Aorta (tissue), 5 donors: ENCODE measurements at regions not wholly inside any gene's neighbourhood (a gene's known extent, or its start where the extent isn't known, plus 50 kb on each side); places are given as distances from the start of the nearest gene placed in this dataset.

Experiments
- ATAC-seq: fragments of 200-7000 bp; cut with Tn5 transposase; one replicate; pipeline ENCODE4 v1.9.1; 2022; ENCODE audit warnings: moderate library complexity; ENCODE audit not compliant: low FRiP score
- DNase-seq, 2 donors: peaks; one replicate each; pipeline ENCODE4 v3.0.0-alpha.2; 2020
- H3K27ac ChIP-seq, 2 donors: one replicate each; pipeline ENCODE4 v1.5.1; 2013; ENCODE audit warnings: low read length in 2 of 2, mild to moderate bottlenecking in 2 of 2, moderate library complexity in 2 of 2, control low read depth in 1 of 2, inconsistent platforms in 1 of 2, low read depth in 1 of 2
- H3K27me3 ChIP-seq, 2 donors: one replicate each; pipeline ENCODE4 v1.6.1; 2013; ENCODE audit warnings: control low read depth in 1 of 2, low read length in 1 of 2, mild to moderate bottlenecking in 1 of 2, moderate library complexity in 1 of 2; ENCODE audit not compliant: insufficient read depth in 2 of 2, control insufficient read depth in 1 of 2
- H3K36me3 ChIP-seq, 2 donors: one replicate each; pipeline ENCODE4 v1.6.1; 2013; ENCODE audit warnings: control low read depth in 1 of 2, low read length in 1 of 2, mild to moderate bottlenecking in 1 of 2; ENCODE audit not compliant: insufficient read depth in 2 of 2, control insufficient read depth in 1 of 2
- H3K4me1 ChIP-seq, 2 donors: one replicate each; pipeline ENCODE4 v1.6.1; 2013; ENCODE audit warnings: low read length in 2 of 2, control low read depth in 1 of 2, mild to moderate bottlenecking in 1 of 2, moderate library complexity in 1 of 2; ENCODE audit not compliant: insufficient read depth in 2 of 2, control insufficient read depth in 1 of 2
- H3K4me3 ChIP-seq, 2 donors: one replicate each; pipeline ENCODE4 v1.5.1; 2013; ENCODE audit warnings: low read length in 2 of 2, control low read depth in 1 of 2, mild to moderate bottlenecking in 1 of 2
- H3K9me3 ChIP-seq: one replicate; pipeline ENCODE4 v1.6.1; 2013; ENCODE audit warnings: mild to moderate bottlenecking, low read length; ENCODE audit not compliant: control insufficient read depth
- WGBS, 2 donors: extraction: QIAGEN DNeasy Blood & Tissue Kit; methylation state at CpG; one replicate each; pipeline ENCODE4 v1.1.7; 2013; 5-methylcytosine and 5-hydroxymethylcytosine counted together
- intact Hi-C, 2 donors: fragments of 100-400 bp; cut with DNase I; formaldehyde crosslinking; loops; one replicate each; pipeline versions ENCODE4 v1.14.2 to v1.15.0; 2022
- donor health status: healthy with polysubstance abuse.
- donor health status: Bipolar disorder and iron deficiency.
- donor health status: DM: no; HTN: no; CAD: no.
- donor health status: DM: no; HTN: no; CAD: no.
- donor health status: DM: yes; HTN: yes; CAD: no.

- Histone ChIP-seq H3K36me3 (no peaks in the 10 kb centered on the region), H3K9me3 (peaks cover 10% of the 10 kb centered on the region), H3K4me1 (no peaks in the 10 kb centered on the region), H3K27me3 (no peaks in the 10 kb centered on the region), H3K27ac (no peak overlapping the region), H3K4me3 (no peak overlapping the region)
- intact Hi-C loops, result no loop called here
- 49 to 51% methylated on average over 5 of the region's 5 CpGs for WGBS, 2 donors
- no peak for ATAC-seq
- no peak for DNase-seq
Measured at GRCh38 chr14:98633380-98633779, 638.6 kb downstream of the BCL11B start.

DNA sequence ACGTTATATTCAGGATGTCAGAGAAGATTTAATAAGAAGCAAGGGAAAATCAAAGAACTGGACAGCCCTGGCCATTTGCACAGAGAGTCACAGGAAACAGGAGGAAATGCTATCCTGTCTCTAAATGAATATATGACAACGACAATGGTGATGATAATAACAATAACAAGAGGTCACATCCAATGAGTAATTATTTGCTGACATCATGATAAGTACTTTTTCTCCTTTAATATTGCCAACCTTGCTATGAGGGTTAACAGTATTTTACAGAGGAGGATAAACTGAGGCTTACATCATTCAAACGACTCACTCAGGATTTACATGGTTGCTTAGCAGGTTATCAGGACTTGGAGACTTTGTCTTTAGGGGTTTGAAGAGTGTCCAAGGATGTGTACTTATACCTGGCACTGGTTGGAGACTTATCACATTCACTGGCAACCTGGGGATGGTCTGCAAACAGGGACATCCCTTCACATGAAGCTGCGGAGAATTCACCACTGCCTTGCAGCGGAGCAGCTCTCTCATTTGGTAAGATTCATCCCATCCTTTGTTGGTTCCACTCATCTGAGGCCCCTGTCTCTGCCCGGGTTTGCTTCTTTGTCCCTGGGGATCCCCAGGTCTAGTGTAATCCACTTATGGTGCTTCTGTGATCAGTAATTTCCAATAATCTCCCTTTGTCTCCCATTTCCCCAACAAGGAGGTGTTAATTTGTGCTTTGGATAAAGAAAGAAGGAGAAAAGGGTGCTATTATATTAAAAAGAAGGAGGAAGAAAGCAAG, 637.8 kb downstream of the BCL11B start:
- DNase-seq (no peak), ATAC-seq (no peak)
- Histone ChIP-seq H3K4me1 (no peaks in the 10 kb centered on the region), H3K9me3 (peaks cover 6% of the 10 kb centered on the region), H3K27ac (no peak overlapping the region), H3K36me3 (no peaks in the 10 kb centered on the region), H3K27me3 (no peaks in the 10 kb centered on the region), H3K4me3 (no peak overlapping the region)
- WGBS, 2 donors, result 63% methylated on average over 6 of the region's 6 CpGs
- intact Hi-C loops, result no loop called here

DNA sequence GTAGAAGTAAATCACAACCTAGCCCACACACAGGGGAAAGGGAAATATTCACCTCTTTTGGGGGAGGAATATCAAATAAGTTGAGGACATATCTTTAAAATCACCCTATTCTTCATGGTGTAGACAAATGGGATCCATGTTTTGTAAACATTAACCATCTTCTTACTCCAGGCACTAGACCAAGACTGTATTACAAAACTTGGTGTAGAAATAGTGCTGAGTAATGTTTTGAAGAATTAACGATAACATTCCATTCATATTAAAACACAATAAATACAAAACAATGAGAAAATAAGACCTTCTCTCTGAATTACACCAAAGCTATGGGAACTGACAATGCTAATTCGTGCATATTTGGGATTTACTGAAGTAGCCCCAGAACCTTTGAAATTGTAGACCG, 633.6 kb downstream of the BCL11B start:
- H3K27me3 ChIP-seq, result no peaks in the 10 kb centered on the region
- DNase-seq (no peak), ATAC-seq (no peak)
- H3K4me1 ChIP-seq, result no peaks in the 10 kb centered on the region
- intact Hi-C loops, result no loop called here
- no peak overlapping the region for H3K27ac ChIP-seq
- 91 to 92% methylated on average over 3 of the region's 3 CpGs for WGBS, 2 donors
- no peak overlapping the region for H3K4me3 ChIP-seq
- no peaks in the 10 kb centered on the region for H3K36me3 ChIP-seq
- peaks cover 6% of the 10 kb centered on the region for H3K9me3 ChIP-seq

DNA sequence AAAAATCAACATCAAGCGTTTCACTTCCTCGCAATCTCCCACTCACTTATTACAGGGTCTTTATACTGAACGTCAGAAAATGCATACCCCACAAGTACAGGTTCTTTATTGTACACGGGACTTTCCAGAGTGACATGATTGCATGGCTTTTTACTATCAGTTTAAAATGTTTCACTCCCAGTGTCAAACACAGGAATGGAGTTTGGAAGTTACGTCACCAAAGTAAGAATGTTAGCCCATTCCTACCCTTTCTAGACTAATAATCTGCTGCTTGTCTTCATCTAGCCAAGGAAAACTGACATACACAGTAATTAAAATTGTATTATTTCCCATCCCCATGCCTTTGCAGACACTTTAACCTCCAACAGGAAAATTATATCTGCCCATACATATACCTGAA, 624.2 kb downstream of the BCL11B start:
- no peak for DNase-seq
- peaks cover 0 to 1% of the 10 kb centered on the region in 2 donors for H3K27me3 ChIP-seq
- intact Hi-C loops, result no loop called here
- no peaks in the 10 kb centered on the region for H3K4me1 ChIP-seq
- ATAC-seq, result no peak
- H3K27ac ChIP-seq, result no peak overlapping the region
- H3K9me3 ChIP-seq, result no peaks in the 10 kb centered on the region
- 80% methylated on average over 5 of the region's 5 CpGs for WGBS, 2 donors
- no peaks in the 10 kb centered on the region for H3K36me3 ChIP-seq
- no peak overlapping the region for H3K4me3 ChIP-seq

GRCh38 chr14:98651037-98651436, 621.0 kb downstream of the BCL11B start:
- peaks cover 7% of the 10 kb centered on the region for H3K9me3 ChIP-seq
- intact Hi-C loops, result no loop called here
- H3K4me3 ChIP-seq, result no peak overlapping the region
- ATAC-seq (no peak), DNase-seq (no peak)
- WGBS, 2 donors, result 59 to 62% methylated on average over 3 of the region's 3 CpGs
- H3K4me1 ChIP-seq, result no peaks in the 10 kb centered on the region
- peaks cover 0 to 1% of the 10 kb centered on the region in 2 donors for H3K27me3 ChIP-seq
- H3K27ac ChIP-seq, result no peak overlapping the region
- no peaks in the 10 kb centered on the region for H3K36me3 ChIP-seq

DNA sequence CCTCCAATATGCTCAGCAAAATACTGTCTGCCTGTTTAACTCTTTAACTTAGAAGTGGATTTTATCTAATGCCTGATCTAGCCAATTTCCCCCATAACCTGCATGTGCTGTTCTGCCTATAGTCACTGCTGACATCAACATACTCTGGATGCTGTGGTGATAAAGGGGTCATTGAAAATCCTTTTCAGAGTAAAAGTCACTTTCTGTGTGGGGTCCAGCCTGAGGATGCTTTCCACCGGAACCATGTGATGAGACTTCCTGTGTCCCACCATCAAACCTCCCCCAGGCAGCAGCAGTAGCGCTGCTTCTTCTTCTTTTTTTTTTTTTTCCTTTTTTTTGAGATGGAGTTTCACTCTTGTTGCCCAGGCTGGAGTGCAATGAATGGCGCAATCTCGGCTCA, 607.0 kb downstream of the BCL11B start:
- Histone ChIP-seq H3K4me1 (no peaks in the 10 kb centered on the region), H3K4me3 (no peak overlapping the region), H3K9me3 (no peaks in the 10 kb centered on the region), H3K27ac (no peak overlapping the region), H3K27me3 (no peaks in the 10 kb centered on the region), H3K36me3 (no peaks in the 10 kb centered on the region)
- no peak for DNase-seq
- WGBS, 2 donors, result 68 to 72% methylated on average over 4 of the region's 4 CpGs
- no peak for ATAC-seq
- intact Hi-C loops, result no loop called here

DNA sequence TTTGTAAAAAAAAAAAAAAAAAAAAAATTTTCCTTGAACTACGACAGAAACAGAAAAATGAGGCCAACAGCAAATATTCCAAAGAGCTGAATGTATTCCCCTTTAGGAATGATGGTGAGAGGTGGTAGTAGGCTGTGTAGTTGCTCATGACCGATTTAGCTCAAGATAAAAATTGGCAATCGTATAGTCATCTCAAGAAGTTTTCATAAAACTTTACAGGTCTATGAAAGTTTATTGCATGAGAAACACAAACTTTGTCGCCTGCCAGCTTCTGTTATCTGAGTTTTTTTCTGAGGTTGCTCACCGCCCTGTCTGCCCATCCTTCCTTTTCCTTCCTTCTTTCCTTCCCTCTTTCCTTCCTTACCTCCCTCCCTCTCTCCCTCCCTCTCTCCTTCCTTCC, 605.5 kb downstream of the BCL11B start:
- Histone ChIP-seq H3K9me3 (no peaks in the 10 kb centered on the region), H3K4me3 (no peak overlapping the region), H3K27me3 (no peaks in the 10 kb centered on the region), H3K36me3 (no peaks in the 10 kb centered on the region), H3K4me1 (no peaks in the 10 kb centered on the region), H3K27ac (no peak overlapping the region)
- no peak for DNase-seq
- intact Hi-C loops, result no loop called here
- 36 to 52% methylated on average over 5 of the region's 5 CpGs for WGBS, 2 donors
- ATAC-seq, result no peak

GRCh38 chr14:98682033-98682432, 590.0 kb downstream of the BCL11B start:
- Histone ChIP-seq H3K27ac (no peak overlapping the region), H3K9me3 (no peaks in the 10 kb centered on the region), H3K4me3 (no peak overlapping the region), H3K27me3 (no peaks in the 10 kb centered on the region), H3K36me3 (no peaks in the 10 kb centered on the region), H3K4me1 (no peaks in the 10 kb centered on the region)
- WGBS, 2 donors, result 76 to 84% methylated on average over 3 of the region's 3 CpGs
- intact Hi-C loops, result no loop called here
- ATAC-seq (no peak), DNase-seq (no peak)

DNA sequence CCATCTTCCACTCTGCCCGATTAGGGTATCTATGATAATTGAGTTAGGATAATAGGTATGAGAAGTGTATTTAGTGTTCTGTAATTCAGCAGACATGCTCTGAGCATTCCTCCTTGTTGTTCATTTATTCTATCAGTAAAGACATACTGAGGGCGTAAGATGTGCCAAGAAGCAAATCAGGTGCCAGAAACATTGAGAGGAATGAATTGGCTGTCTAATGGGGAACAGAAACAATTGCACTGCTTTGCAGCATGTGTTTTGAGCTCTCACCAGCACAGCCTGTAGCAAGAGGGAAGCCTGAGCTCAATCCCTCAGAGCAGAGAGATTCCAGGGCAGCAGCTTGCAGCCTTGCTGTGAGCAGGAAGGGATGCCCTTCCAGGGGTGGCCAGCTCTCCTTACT, 589.3 kb downstream of the BCL11B start:
- H3K4me1 ChIP-seq, result no peaks in the 10 kb centered on the region
- DNase-seq (no peak), ATAC-seq (no peak)
- no peak overlapping the region for H3K27ac ChIP-seq
- no peaks in the 10 kb centered on the region for H3K27me3 ChIP-seq
- no peak overlapping the region for H3K4me3 ChIP-seq
- WGBS, 2 donors, result 51 to 55% methylated on average over 2 of the region's 2 CpGs
- intact Hi-C loops, result no loop called here
- no peaks in the 10 kb centered on the region for H3K36me3 ChIP-seq
- no peaks in the 10 kb centered on the region for H3K9me3 ChIP-seq
